ENCODE measurements at regions not wholly inside any gene's neighbourhood (a gene's known extent, or its start where the extent isn't known, plus 50 kb on each side); places are given as distances from the start of the nearest gene placed in this dataset.
"Not testable (repeated sequence)": the region's sequence is repeated elsewhere in the genome, so short reads cannot be mapped to it uniquely, and the experiment has no call there.

GRCh38 chr6:117761610-117762009, 86.3 kb downstream of the NUS1 start:
- no peak for DNase-seq

DNA sequence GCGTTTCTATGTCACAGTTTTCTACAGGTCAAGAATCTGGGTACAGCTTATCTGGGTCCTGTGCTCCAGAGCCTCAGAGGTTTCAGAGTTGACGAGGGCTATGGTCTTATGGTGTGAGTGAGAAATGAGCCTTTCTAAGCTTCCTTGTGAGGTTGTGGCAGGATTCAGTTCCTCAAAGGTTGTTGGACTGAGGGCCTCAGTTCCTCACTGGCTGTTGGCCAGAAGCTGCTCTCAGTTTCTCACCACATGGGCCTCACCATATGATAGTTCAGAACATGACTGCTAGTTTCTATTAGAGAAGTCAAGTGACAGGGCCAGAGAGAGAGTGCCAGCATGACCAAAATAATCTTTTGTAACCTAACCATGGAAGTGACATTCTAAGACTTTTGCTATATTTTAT, 96.1 kb downstream of the NUS1 start:
- no peak for DNase-seq

- no peak for DNase-seq
These were observed 101.2 kb downstream of the NUS1 start for GRCh38 chr6:117776441-117776840.

DNA sequence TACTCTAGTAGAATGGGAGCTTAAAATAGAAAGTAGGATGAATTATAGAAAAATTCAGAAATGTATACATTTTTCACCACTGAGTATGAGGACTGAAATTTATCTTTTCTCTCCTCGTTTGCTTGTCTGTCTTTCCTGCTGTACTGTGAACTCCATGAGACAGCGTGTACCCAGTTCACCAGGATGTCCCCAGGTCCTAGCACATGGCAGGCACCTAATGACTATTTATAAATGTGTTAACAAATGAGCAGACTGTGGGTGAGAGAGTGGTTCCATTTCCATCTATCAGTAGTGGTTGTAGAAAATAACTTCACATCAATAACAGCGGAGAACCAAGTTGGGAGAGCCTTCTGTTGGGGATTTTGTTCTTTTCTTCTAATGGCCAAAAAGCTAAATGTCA, 106.3 kb downstream of the NUS1 start:
- no peak for DNase-seq

DNA sequence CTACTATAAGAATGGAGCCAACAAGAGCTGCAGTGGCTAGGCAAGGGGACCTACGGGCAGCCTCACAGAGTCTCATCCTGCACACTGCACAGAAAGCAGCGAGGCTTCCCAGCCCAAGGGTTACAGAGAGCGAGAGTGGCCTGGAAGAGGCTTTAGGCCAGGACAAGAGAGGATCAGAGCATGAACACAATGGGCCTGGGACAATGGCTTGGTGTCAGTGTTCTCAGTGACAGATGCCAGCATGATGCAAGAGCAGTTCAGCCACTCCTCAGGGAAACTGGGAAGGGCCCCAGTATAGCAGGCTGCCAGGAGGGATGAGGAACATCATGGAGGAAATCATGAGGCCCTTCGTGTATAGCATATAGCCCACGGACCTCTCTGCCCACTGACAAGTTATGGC, 108.0 kb downstream of the NUS1 start:
- no peak for DNase-seq

DNA sequence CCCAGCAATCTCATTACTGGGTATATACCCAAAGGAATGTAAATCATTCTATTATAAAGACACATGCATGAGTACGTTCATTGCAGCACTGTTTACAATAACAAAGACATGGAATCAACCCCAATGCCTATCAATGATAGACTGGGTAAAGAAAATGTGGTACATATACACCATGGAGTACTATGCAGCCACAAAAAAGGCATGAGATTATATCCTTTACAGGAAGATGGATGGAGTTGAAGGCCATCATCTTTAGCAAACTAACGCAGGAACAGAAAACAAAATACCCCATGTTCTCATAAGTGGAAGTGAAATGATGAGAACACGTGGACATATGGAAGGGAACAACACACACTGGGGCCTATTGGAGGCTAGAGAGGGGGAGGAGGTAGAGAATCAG, 115.7 kb downstream of the NUS1 start:
- no peak for DNase-seq

DNA sequence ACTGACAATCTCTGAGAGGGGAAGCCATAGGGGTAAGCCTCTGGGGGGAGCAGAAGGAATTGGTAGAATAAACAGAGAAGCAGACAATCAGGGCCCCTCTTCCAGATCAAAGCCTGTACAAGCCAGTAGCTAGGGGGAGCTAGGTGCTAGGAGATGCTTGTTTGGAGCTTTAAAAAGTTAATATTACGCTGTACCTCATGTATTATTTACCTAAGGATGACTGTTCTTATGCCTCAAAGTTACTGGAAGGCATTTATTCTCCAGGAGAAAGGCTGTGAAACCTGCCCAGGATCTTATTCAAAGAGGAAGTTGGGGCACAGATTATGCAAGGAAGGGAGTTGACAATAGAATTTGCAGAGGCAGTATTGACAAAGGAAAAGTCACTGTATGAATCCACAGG, 111.8 kb upstream of the SLC35F1 start:
- DNase-seq, result no peak

DNA sequence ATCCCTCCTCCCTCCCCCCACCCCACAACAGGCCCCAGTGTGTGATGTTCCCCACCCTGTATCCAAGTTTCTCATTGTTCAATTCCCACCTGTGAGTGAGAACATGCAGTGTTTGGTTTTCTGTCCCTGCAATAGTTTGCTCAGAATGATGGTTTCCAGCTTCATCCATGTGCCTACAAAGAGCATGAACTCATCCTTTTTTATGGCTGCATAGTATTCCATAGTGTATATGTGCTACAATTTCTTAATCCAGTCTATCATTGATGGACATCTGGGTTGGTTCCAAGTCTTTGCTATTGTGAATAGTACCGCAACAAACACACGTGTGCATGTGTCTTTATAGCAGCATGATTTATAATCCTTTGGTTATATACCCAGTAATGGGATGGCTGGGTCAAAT, 108.2 kb upstream of the SLC35F1 start:
- DNase-seq, result not testable (repeated sequence)

DNA sequence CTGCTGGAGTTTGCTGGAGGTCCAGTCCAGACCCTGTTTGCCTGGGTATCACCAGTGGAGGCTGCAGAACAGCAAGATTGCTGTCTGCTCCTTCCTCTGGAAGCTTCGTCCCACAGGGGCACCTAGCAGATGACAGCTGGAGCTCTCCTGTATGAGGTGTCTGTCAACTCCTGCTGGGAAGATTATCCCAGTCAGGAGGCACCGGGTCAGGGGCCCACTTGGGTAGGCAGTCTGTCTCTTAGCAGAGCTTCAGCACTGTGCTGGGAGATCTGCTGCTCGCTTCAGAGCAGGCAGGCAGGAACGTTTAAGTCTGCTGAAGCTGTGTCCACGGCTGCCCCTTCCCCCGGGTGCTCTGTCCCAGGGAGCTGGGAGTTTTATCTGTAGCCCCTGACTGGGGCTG, 96.8 kb upstream of the SLC35F1 start:
- no peak for DNase-seq

DNA sequence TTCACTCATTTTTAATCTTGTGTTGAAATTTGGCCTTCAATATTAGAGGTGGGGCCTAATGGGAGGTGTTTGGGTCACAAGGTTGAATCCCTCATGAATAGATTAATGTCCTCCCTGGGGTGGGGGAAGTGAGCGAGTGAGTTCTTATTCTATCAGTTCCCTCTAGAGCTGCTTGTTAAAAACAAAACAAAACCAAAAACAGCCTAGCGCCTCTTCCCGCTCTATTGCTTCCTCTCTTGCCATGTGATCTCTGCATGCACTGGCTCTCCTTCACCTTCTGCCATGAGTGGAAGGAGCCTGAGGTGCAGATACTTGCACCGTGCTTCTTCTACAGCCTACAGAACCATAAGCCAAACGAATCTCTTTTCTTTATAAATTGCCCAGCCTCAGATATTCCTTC, 89.6 kb upstream of the SLC35F1 start:
- DNase-seq, result no peak

- no peak for DNase-seq
These were observed 89.1 kb upstream of the SLC35F1 start for GRCh38 chr6:117817992-117818391.

DNA sequence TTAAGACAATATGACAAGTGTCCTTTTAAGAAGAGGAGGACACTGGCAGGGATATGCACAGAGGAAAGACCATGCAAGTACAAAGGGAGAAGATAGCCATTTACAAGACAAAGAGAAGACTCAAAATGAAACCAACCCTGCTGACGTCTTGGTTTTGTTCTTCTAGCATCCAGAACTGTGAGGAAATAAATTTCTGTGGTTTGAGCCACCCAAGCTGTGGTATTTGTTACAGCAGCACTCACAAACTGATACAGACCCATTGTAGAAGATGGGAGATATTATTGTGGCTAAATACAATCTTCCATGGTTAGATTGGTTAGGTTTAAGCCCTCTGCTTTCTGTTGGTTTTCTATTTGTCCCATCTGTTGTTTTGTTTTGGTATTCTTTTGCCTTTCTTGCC, 88.6 kb upstream of the SLC35F1 start:
- no peak for DNase-seq

- DNase-seq, result no peak
These were observed 77.3 kb upstream of the SLC35F1 start for GRCh38 chr6:117829594-117830319.

GRCh38 chr6:117837261-117837660, 69.8 kb upstream of the SLC35F1 start:
- no peak for DNase-seq

DNA sequence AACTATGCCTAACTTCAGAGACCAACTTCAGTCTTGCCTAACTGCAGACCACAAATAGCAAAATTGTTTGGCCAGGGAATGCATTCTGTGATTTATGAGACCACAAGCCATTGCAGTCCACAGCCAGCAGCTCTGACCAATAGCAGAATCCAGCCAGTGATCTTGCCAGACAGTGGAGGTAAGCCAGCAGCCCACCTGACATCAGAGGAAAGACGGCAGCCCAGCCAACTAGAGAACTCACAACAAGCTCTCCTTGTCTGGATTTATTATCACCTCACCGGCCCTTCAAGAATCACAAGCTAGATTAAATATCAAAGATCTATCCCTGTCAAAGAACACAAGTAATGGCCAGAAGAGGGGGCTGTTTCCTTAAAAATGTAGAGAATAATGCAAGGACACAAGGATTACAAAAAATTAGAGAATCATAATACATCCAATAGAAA, 66.5 kb upstream of the SLC35F1 start:
- peak; percentile 56 for DNase-seq

- no peak for DNase-seq
These were observed 59.2 kb upstream of the SLC35F1 start for GRCh38 chr6:117847912-117848311.

DNA sequence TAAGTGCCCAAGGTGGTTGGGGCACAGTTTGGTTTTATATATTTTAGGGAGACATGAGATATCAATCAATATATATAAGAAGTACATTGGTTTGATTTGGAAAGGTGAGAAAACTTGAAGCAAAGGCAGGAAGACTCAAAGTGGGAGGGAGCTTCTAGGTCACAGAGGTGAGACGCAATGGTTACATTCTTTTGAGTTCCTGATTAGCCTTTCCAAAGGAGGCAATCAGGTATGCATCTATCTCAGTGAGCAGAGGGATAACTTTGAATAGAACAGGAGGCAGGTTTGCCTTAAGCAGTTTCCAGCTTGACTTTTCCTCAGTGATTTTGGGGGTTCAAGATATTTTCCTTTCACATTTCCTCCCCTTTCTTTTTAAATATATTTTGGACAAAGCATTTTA, 58.0 kb upstream of the SLC35F1 start:
- no peak for DNase-seq

Measured in NCI-H774 (cell line).